ENCODE measurements at regions not wholly inside any gene's neighbourhood (a gene's known extent, or its start where the extent isn't known, plus 50 kb on each side); places are given as distances from the start of the nearest gene placed in this dataset.

DNA sequence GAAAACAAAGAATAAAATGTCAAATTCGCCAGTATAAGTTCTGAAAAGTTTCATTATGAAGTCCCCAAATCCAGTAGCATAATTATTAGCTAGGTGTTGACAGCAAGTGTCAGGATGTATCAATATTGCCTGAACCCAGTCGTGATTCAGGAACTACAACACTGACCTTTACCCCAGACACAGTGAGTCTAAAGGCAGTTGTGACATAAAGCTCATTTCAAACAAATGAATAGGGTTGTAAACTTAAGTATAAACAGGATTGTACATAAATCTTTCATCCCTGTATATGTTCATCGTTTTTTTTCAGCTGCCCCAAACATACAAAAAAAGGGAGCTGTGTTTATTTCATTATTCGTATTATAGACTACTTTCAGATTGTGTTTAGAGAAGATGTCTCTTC is 385.7 kb downstream of the PLK2 start:
- DNase-seq (ENCODE audit: low read depth): no peak

DNA sequence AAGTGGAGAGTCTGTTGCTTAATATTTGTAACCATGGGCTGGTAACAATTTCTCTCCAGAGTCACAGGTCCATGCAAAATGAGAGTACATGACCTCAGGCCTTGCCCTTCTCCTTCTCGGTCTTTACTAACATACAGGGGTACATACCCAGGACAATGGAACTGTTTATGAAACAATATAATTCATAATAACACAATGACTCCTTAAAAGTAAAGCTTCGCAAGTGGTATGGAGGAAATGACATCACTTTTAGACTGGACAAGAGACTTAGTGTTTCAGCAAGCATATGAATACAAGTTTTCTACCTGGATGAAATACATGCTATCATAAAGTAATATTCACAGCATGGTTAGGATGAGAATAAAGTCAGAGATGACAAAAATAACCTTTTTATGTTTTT is 386.6 kb downstream of the PLK2 start:
- DNase-seq (ENCODE audit: low read depth): no peak

DNA sequence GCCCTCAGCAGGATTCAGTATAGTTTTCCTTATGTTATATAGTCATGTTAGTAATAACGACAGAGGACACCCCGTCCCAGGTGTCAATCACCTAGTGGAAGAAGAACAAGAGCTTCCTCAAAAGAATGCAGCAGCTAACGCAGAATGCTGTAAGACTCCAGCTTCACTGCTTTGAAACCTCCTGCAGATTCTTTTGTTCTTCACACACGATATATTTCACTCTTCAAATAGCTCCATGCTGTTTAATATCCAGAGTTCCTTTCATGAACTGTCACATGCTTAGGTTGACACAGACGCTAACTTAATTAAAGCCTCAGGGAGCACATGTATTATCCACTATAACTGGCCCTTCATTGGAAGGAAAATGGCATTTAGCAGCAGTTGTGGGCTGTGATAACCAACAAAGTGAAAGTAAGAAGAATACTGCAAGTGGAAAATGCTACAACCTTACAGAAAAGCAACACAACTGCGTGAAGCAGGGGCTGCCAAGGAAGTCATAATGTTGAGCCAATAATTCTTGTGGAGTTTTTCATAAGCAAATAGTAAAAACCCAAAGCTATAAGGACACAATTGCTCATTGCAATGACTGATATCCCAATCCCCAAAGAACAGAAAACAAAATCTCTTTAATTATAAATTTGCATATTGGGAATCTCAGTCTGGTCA is 387.5 kb downstream of the PLK2 start:
- DNase-seq (ENCODE audit: low read depth): no peak

- DNase-seq (ENCODE audit: low read depth): no peak
These were observed 388.3 kb downstream of the PLK2 start for GRCh38 chr5:58071566-58071965.

DNA sequence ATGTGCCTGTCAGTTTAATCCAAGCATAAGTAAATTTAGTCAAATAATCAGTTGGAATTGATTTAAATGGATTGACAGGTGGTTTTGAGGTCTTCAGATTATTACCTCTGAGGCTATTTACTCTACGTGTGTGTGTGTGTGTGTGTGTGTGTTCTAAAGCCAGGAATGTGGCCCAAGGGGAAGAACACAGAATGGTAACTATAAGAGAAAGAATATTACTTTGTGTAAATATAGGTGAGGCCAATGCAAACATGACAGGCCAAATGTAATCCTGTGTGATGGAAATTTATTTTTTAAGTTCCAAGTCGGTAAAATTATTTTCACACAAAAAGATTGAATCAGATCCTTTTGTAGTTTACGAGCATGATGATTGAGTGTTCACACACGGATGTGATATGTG is 390.0 kb downstream of the PLK2 start:
- DNase-seq (ENCODE audit: low read depth): no peak

- no peak for DNase-seq (ENCODE audit: low read depth)
These were observed 390.7 kb downstream of the PLK2 start for GRCh38 chr5:58069016-58069705.

DNA sequence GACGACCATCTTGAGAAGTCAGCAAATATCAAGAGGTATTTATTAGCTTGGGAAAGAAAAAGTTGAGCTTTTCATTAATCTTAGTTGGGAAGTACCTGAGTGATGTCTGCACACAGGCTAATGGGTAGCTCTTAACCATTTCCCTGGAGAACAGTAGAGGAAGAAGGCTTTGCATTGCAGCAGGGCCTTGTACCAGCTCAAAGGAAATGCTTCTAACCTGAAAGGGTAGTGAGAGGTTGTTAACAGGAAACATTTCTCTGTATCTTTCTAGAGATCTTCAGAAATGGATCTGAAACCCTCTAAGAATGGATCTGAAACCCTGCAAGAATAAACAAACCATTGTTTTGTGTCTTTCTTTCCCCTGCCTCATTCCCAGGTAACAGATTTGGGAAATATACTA is 393.3 kb downstream of the PLK2 start:
- DNase-seq (ENCODE audit: low read depth): no peak

DNA sequence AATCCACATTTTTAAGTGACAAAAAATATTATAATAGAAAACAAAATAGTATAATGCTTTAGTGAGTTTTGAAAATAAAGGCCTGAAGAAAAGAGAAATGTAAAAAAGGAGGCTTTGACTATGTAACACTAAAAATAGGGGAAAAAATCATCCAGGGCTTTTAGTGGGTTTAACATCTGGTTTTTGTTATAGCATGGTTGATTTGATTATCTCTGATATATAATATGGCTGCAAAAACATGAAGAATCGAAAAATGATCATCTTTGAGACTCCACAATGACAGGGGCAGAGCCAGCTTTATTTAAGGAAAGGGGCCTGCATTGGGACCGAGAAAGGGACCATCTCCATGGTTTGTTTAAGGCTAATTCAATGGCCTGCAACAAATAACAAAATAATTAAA is 393.8 kb downstream of the PLK2 start:
- DNase-seq (ENCODE audit: low read depth): no peak

DNA sequence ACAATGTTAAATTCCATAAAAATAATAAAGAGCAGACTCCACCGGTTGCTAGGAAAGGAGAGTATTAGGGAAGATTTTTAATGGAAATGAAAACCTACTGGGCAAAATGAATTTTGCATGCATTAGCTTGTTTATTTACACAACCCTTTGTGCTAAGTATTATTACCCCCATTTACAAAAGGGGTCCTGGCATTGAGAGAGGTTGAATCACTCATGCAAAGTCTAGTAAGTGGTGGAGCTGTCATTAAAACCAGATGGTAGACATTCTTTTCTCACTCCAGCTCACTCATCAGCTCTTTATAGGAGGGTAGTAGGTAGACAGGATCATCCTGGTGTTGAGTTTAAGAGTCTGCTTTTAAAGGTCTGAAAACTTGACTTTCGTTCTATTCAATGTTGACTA is 395.1 kb downstream of the PLK2 start:
- no peak for DNase-seq (ENCODE audit: low read depth)

- peak; percentile 55 for DNase-seq (ENCODE audit: low read depth)
These were observed 398.9 kb downstream of the PLK2 start for GRCh38 chr5:58060996-58061395.

- no peak for DNase-seq (ENCODE audit: low read depth)
These were observed 402.6 kb downstream of the PLK2 start for GRCh38 chr5:58057324-58057723.

GRCh38 chr5:58056546-58056945 is 403.3 kb downstream of the PLK2 start:
- no peak for DNase-seq (ENCODE audit: low read depth)

DNA sequence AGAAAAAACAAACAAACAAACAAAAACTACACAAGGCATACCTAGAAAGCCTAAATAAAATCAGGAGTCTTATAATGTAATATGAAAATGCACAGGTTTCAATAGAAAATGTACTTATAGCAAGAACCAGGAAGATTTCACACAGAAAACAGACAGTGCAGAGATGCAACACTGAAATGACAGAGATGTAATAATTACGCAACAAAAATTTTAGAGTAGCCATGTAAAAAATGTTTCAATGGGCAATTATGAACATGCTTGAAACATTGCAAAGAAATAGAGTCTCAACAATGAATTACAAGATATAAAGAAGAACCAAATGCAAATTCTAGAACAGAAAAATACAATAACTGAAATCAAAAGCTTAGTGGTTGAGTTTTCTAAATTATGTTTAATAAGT is 405.9 kb downstream of the PLK2 start:
- DNase-seq (ENCODE audit: low read depth): no peak

GRCh38 chr5:58048954-58049353 is 410.9 kb downstream of the PLK2 start:
- DNase-seq (ENCODE audit: low read depth): no peak

- DNase-seq (ENCODE audit: low read depth): no peak
These were observed 411.5 kb downstream of the PLK2 start for GRCh38 chr5:58048185-58048925.

DNA sequence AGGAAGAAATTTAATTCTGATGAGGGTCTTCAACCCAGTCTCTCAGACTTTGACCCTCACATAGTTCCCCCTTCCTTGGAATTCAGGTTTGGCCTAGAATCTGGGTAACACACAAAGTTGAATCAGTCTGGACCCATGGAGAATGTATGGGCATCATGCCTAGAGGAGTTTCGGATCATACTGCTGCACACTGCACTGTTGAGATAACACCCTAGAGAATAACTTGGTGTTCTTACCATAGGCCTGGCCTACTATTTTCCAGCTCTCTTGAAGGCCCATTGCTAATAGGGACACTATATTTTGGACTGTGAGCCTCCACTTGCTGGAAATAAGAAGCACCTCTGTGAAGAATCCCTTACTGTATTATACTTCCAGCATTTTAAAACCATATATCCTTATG is 413.5 kb downstream of the PLK2 start:
- no peak for DNase-seq (ENCODE audit: low read depth)

GRCh38 chr5:58044166-58044565 is 415.7 kb downstream of the PLK2 start:
- DNase-seq (ENCODE audit: low read depth): no peak

DNA sequence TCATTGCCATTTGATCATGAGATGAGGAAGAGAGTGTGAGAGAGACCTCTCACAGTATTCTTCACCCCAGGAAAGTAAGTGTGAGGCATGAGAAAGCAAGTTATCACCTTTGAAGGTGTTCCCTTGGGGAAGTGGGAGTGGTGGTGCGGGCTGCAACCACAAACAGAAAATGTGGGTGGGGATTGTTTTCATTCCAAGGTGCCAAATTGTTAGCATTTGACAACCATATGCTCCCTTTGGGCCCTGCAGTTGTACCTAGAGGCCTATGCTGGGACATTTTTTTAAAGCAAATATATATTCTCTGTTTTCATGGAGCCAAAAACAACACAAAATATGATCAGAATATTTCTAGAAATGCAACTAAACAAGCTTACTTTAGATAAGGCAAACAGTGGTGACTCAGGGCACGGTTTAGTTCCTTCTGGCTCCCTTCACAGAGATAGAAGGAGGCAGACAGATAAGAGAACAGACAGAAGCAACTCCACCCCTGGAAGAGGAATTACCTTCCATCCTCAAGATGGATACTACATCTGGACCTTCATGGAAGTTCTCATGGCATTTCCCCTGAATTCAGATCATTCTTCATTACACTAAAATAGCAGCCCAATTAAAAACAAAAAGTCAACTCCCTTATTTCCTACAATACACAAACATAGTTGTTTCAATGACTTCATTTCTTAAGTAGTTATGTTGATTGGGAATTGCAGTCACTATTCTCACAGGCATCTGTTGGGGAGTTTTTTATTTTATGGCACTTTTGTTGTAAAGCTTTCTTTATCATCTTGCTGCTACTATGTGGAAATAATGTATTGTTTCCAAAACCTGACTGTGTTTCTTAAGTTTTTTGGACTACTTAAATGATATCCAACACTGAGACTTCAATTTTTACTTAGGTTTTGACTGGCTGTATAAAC is 416.6 kb downstream of the PLK2 start:
- DNase-seq (ENCODE audit: low read depth): no peak

DNA sequence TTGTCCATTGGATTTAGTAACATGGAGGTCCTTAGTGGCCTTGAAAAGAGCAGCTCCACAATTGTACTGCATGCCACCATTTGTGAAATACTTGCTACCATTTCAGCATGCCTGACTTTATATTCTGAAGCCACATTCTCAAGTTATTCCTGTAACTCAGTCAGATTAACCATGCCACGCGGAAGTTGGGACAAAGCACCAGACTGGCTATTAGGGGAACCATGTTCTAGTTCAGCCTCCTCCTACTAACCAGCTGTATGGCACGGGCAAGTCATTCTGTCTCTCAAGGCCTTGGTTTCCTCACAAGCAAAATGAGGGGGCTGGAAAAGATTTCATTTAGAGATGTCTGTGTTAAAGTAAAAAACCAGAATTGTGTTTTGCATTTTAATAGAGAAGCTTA is 418.0 kb downstream of the PLK2 start:
- DNase-seq (ENCODE audit: low read depth): no peak

DNA sequence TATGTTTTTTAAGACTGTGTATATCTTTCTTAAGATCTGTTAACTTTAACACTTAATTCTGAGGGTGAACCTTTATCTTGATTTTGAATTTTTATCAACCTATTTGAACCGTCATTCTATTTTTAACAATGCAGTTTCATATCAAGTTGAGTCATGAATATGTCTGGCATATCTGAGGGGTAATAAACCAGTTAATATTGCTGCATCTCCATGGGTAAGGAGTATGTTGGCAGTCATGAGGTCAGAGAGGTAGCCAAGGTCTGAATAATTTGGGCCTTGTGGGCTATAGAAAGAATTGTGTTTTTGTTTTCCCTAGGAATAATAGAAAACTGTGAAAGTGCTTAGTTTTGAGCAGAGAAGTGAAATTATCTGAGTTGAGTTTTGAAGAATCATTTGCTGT is 419.0 kb downstream of the PLK2 start:
- DNase-seq (ENCODE audit: low read depth): no peak

GRCh38 chr5:58040044-58040443 is 419.8 kb downstream of the PLK2 start:
- no peak for DNase-seq (ENCODE audit: low read depth)

DNA sequence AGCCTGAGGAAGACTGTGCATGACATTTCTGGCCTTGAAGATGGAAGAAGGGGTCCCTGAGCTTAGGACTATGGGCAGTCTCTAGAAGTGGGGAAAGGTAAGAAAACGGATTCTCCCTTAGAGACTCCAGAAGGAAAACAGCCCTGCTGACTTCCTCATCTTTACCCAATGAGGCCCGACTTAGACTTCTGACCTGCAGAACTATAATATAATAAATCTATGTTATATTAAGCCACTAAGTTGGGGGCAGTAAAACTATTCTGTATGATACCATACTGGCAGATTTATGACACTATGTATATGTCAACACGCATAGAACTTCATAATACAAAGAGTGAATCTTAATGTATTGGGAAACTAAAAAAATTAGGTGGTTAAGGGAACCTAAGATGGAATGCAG is 422.0 kb downstream of the PLK2 start:
- no peak for DNase-seq (ENCODE audit: low read depth)
